ENCODE measurements at regions not wholly inside any gene's neighbourhood (a gene's known extent, or its start where the extent isn't known, plus 50 kb on each side); places are given as distances from the start of the nearest gene placed in this dataset.
"Not testable (repeated sequence)": the region's sequence is repeated elsewhere in the genome, so short reads cannot be mapped to it uniquely, and the experiment has no call there.

DNA sequence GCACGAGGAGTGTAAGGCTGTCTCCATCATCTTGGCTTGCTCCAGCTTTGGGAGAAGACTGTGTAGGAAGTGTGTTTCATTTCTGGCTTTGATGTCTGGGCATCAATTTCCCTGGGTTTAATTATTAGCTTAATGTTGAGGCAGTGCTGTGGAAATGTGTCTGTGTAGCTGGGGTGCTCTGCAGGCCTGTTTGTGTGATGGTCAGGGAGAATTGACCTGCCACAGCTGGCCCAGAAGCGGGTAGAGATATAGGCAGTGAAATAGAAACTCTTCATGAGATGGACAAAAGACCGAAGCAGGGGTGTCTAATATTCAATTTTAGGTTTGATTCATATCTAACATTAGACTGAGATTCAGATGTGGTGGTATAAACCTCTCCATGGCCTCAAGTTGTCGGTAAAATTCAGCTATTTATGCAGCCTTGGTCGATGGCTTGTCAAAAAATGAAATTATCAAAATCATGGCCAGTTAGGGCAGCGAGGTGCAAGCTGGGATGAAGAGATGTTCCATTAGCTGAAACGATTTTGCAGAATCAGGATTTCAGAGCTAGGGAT, 95.3 kb upstream of the SNX9 start:
- DNase-seq = no peak

DNA sequence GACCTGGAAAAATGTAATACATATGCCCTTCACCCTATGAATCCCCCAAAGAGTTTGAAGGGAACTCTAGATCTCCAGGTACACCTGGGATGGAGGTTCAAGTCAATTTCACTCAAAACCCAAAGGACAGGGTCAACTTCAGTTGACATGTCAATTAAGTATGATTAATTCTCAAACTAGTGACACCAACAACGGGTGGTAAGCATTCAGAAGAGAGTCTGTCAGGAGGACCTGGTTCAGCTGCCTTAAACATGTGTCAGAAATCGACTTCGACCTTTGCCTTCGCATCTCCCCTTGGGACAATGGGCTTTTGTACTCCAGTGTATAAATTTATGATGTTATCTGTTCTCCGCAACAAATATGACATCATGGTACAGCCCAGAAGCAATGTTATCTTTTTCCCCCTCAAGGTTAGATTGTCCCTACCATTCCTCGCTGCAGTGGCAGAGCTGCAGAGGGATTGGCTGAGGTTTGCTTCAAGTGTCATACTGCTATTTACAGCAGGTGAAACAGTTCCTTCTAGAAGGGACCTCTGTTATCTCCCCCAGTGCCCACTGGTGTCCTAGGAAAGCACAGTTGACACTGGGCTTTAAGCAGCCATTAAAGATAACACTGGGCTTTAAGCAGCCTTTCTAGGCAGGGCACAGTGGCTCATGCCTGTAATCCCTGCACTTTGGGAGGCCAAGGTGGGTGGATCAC, 94.7 kb upstream of the SNX9 start:
- DNase-seq = no peak

DNA sequence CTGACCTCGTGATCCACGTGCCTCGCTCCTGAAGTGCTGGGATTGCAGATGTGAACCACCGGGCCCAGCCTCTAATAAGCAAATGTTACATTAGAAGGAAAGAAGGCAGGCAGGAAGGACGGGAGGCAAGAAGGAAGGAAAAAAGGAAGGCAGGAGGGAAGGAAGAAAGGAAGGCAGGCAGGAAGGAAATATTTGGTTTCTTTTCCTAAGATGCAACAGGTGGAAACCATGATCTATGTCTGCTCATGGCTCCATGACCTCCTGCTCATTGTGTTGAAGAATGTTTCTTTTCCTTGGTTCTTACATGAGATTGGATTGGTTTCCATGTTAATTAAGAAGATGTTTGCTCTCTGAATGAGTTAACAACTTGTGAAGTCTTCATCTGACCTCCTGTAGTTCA, 91.8 kb upstream of the SNX9 start:
- DNase-seq = no peak

DNA sequence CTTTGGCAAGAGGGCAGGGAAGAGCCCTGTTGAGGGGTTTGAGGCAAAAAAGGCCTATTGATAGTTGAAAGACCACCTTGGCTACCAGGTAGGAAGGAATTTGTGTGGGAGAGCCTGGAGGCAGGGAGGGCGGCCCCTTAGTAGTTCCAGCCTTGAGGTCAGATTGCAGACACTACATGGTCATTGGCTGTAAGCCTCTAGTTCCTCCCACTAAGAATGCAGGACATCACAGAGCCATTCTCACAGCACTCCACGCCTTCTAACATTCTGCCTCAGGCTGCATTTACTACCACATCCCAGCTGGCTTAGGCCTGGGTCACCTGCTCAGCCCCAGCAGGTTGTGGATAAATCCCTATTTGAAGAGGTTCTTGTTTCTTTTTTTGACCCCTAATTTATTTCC, 91.0 kb upstream of the SNX9 start:
- no peak for DNase-seq

DNA sequence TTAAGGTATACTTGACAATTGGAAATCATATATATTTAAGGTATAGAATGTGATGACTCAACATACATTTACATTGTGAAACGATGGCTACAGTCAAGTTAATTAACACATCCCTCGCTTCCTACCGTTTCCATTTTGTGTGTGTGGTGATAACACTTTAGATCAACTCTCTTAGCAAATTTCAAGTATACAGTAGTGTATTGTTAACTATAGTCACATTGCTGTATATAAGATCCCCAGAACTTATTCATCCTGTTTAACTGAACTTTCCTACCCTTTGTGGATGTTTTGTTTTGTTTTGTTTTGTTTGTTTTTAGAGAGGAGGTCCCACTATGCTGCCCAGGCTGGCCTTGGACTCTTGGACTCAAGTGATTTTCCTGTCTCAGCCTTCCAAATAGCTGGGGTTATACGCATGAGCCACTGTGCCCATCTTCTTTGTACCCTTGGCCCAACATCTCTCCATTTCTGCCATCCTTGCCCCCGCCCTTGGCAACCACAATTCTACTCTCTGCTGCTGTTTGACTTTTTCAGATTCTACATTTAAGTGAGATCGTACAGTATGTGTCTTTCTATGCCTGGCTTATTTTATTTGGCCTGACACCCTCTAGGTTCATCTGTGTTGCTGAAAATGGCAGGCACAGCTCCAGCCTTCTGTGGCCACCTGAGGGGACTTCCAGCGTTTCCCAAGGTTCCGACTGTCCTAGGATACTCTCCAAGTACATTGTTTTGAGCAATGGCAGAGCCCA, 90.5 kb upstream of the SNX9 start:
- DNase-seq = no peak

DNA sequence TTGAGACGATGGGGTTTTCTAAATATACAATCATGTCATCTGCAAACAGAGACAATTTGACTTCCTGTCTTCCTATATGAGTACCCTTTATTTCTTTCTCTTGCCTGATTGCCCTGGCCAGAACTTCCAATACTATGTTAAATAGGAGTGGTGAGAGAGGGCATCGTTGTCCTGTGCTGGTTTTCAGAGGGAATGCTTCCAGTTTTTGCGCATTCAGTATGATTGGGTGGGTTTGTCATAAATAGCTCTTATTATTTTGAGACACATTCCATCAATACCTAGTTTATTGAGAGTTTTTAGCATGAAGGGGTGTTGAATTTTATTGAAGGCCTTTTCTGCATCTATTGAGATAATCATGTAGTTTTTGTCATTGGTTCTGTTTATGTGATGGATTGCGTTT, 86.5 kb upstream of the SNX9 start:
- DNase-seq = not testable (repeated sequence)

DNA sequence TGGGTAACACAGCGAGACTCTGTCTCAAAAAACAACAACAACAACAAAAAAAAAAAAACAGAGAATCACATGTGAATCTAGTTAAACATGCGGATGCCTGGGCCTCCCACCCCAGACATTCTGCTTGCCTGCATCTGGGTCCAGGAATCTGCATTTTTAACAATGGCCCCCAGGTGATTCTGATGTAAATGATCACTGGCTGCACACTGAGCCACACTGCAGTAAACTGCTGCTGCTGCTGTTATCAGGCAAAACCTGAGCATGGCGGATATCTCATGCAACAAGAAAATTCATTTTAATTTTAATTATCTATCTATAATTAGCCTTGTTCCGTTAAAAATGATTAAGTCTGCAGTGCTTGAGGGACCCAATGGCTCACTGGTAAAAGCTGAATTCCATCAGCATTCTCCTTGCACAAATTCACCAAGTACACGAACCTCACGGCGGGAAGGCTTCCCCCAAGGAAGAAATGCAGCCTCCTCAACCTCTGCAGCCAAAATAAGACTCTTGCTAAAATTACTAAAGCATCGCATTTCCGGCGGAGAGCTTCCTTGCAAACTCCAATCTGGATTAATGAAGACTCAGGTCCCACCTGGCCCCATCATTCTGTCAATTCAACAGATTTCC, 81.6 kb upstream of the SNX9 start:
- no peak for DNase-seq

DNA sequence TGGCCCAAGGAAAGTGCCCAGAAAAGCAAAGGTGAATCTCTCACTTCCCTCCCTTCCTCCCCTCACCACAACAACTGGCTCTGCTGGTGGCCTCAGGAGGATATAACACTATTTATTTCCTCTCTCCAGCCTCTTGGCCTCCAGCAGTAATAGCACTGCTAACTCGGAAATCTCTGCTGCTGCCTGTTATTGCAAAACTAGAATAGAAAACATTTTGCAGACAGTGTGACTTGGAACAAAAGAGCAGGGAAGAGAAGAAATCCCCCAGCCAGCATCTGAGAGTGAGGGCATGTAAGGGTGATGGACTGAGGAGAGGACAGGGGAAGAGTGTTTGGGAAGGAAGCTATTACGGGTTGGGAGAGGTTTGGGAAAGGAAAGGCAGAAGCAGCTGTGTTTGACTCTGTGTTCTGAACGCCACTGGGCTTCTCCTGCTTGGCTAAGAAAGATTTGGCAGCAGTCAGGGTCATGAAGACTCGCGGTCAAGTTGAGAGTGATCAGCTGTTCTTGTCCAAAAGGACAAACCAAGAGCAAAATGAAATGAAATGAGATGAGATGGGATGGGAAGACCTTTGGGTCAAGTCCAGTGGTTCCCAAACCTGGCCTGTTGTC, 81.0 kb upstream of the SNX9 start:
- no peak for DNase-seq

DNA sequence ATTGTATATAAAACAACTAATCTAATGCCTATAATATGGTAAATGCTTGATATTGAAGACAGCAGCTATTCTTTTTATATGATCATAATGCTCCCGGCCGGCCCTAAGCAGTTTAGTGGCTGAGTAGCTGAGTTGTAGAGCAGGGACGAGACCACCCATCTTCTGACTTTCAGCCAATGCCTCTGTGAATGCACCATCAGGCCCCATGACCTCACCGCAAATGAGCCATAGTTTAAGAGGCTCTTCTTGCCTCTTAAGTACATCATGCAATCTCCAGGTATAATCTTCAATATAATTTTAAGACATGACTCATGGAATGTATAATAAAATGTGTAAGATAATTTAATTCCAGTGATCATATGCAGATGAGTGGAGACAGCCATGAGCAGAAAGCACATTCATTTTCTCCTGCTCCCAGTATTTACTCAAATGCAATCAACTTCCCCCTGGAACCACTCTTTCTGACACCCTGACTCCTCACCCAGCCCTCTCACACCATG, 78.9 kb upstream of the SNX9 start:
- DNase-seq = no peak

DNA sequence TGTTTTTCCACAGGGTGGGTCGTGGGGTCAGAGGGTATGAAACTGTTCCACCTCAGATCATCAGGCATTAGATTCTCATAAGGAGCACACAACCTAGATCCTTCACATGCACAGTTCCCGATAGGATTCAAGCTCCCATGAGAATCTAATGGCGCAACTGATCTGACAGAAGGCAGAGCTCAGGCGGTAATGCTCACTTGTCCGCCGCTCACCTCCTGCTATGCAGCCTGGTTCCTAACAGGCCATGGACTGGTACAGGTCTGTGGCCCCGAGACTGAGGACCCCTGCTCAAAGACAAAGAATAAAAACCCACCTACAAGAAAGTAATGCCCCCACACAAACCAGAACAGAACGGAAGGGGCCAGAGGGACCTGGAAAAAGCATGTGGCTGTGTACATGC, 76.1 kb upstream of the SNX9 start:
- no peak for DNase-seq

DNA sequence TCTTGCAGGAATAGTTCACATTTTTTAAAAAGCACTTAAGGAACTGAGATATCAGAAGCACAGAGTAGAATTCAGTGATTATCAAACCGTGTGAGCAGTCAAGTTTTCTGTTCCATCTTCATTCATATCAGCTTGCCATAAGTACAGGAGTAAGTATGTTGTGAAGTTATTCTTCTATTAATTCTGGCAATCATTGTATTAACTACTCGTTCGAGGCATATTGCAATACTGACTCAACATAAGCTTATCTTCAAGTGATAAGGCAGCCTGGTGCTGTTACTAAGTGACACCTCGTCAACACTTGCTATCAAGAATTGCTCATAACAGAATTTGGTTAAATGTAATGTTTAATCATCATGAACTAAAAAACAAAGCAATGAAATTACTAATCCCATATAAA, 75.7 kb upstream of the SNX9 start:
- no peak for DNase-seq

DNA sequence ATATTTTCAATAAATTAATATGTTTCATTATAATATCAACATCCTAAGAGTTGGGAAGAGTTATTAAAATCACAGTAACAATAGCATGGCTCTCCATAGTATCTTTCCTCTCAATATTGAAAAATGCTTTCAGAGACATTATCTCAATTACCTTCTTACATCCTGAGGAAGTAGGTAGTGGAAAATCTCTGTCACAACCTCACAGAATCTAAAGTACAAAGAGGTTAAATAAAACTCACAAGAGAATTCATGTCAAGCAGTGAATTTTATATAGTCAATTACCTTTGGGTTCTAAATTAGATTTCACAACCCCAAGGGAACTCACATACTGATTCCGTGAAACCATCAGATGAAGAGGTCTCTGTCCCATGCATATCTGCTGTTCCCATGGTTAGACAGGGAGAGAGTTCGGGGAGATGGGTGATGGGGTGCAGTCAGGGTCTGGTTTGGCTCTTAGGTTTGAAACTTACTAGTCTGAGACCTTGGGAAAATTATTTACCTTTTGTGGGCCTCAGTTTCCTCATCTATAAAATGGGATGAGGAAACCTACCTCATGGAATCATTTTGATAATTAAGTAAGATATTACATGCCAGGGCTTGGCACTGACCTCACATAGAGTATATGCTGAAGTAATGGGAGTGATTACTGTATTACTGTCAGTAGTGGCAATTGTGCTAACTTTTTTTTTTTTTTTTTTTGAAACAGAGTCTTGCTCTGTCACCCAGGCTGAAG, 74.0 kb upstream of the SNX9 start:
- no peak for DNase-seq

DNA sequence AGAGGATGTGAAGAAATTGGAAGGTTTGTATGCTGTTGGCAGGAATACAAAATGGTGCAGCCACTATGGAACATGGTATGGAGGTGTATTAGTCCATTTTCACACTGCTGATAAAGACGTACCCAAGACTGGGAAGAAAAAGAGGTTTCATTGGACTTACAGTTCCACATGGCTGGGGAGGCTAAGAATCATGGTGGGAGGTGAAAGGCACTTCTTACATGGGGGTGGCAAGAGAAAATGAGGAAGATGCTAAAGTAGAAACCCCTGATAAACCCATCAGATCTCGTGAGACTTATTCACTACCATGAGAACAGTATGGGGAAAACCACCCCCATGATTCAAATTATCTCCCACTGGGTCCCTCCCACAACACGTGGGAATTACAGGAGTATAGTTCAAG, 72.1 kb upstream of the SNX9 start:
- DNase-seq = not testable (repeated sequence)

DNA sequence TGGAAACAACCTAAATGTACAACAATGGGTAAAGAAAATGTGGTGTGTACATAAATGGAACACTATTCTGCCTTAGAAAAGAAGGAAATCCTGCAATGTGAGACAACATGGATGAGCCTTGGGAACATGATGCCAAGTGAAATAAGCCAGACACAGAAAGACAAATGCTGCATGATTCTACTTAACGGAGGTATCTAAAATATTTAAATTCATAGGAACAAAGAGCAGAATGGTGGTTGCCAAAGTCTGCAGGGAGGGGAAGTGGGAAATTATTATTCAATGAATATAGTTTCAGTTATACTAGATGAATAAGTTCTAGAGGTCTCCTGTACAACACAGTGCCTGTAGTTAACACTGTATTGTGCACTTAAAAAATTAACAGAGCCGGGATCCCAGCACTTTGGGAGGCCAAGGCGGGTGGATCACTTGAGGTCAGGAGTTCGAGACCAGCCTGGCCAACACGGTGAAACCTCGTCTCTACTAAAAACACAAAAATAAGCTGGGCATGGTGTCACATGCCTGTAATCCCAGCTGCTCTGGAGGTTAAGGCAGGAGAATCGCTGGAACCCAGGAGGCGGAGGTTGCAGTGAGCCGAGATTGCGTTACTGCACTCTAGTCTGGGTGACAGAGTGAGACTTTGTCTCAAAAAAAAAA, 71.4 kb upstream of the SNX9 start:
- DNase-seq = no peak

DNA sequence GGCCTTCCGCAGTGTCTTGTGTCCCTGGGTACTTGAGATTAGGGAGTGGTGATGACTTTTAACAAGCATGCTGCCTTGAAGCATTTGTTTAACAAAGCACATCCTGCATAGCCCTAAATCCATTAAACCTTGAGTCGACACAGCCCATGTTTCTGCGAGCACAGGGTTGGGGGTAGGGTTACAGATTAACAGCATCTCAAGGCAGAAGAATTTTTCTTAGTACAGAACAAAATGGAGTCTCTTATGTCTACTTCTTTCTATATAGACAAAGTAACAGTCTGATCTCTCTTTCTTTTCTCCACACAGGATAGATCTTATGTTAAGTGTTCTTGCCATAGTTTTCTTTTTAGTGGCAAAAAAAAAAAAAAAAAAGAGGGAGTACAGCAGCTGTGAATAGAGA, 70.2 kb upstream of the SNX9 start:
- DNase-seq = not testable (repeated sequence)

DNA sequence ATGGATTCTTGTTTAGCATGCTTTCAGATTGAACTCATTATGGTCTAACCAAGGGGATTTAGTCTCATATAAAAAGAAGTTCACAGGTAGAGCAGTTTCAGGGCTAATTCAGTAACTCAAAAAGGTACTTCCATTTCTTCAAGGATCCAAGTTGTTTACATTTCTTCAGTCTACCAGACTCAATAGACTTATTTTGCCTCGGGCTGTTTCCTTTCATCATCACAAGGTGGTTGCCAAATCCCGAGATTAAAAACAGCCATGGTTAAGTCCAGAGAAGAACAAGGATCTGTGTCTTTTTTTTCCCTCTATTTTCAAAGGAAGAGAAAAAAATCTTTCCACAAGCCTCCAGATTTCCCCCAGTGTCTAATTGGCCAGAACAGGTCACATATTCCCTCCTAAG, 69.8 kb upstream of the SNX9 start:
- DNase-seq = no peak

DNA sequence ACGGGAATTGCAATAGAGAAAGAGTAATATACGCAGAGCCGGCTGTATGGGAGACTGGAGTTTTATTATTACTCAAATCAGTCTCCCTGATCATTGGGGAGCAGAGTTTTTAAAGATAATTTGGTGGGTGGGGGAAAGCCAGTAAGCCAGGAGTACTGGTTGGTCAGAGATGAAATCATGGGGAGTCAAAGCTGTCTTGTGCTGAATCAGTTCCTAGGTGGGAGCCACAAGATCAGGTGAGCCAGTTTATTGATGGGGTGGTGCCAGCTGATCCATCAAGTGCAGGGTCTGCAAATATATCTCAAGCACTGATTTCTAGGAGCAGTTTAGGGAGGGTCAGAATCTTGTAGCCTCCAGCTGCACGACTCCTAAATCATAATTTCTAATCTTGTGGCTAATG, 69.2 kb upstream of the SNX9 start:
- DNase-seq = not testable (repeated sequence)

DNA sequence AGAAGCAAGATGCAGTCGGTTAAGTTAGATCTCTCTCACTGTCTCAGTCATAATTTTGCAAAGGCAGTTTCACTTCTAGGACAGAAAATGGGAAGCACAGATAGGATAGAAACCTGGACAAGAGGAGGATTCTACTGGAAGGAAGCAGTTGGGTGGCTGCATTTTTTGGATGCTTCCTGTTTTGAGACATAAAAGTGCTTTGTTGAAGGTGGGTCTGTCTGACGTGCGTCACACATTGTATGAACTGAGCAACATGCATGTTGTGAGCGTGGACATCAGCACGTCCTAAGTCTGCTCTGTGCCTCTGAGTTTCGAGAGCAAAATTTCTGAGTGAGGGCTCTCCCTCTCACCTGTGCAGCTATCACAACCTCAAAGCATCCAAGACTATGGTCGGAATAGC, 68.7 kb upstream of the SNX9 start:
- no peak for DNase-seq

DNA sequence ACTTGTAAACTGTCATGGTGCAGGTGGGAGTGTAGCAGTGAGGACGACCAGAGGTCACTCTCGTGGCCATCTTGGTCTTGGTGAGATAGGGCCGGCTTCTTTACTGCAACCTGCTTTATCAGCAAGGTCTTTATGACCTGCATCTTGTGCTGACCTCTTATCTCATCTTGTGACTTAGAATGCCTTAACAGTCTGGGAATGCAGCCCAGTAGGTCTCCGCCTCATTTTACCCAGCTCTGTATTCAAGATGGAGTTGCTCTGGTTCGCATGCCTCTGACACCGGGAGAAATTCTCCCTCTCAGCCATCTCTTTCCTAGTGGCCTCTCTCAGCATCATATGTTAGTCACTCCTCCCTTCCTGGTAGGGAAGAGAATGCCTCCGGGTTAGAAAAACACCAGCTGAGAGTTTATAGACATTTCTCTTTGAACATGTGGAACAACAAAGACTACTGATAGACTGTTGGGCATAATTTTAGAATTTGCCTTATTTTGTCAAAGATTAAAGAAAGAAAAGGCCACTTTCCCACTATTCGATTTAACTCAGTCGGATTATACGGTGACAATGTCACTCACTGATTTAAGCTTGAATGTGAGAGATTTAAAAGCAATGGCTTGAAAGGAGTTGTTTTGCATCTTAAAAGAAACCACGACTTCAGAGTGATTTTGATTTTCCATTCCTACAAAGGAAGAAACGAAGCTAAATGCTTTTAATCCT, 67.9 kb upstream of the SNX9 start:
- no peak for DNase-seq

DNA sequence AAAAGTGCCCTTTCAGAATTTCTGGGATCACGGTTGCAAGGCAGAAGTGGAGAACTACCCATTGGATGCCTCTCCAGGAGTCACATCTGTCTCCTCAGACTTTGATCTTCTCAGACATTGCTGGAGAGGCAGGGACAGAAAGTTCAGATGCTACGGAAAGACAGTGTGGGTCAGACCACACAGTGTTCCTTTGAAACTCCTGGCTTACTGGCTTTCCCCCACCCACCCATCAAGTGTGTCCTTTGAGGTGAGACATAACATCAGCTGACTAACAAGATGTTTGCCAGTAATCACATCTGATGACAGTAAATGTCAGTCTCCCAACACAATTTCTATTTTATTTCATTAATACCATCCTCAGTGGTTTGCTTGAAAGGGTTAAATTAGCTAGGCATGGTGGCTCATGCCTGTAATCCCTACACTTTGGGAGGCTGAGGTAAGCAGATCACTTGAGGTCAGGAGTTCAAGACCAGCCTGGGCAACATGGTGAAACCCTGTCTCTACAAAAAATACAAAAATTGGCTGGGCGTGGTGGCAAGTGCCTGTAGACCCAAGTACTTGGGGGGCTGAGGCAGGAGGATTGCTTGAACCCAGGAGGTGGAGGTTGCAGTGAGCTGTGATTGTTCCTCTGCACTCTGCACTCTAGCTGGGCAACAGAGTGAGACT, 67.2 kb upstream of the SNX9 start:
- no peak for DNase-seq

All from fibroblast of skin of abdomen (primary cell).